GM18873 (cell line): ENCODE measurements at regions not wholly inside any gene's neighbourhood (a gene's known extent, or its start where the extent isn't known, plus 50 kb on each side); places are given as distances from the start of the nearest gene placed in this dataset.
"Not testable (repeated sequence)": the region's sequence is repeated elsewhere in the genome, so short reads cannot be mapped to it uniquely, and the experiment has no call there.

ENCODE experiments used
- ATAC-seq: cut with Tn5 transposase; IDR thresholded peaks from one replicate; pipeline ENCODE4 v1.9.1; 2021; ENCODE audit warnings: mild to moderate bottlenecking, moderate library complexity, moderate number of reproducible peaks; ENCODE audit not compliant: unreplicated experiment, low FRiP score

DNA sequence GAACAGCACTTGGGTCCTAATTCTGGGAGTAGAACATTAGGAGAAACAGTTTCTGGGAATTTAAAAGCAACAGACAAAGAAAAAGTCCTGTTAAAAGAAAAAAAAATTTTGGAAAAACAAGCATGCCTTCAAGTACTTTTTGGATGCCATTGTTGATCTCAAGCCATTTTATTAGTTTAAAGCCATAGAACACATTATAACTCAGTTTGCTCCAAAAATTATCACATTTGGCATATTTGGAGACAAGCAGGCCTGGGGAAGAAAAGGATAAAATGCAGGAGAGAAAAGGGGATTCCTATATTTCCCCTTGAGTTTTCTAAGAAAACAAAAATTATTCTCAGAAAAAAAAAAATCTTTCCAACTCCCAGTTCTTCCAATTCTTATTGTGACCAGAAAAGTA, 146.8 kb downstream of the TENT5C start:
- no peak for ATAC-seq

- ATAC-seq: no peak
Observed at GRCh38 chr1:117753232-117753631, 147.4 kb downstream of the TENT5C start.

GRCh38 chr1:117753652-117754051, 147.8 kb downstream of the TENT5C start:
- no peak for ATAC-seq

DNA sequence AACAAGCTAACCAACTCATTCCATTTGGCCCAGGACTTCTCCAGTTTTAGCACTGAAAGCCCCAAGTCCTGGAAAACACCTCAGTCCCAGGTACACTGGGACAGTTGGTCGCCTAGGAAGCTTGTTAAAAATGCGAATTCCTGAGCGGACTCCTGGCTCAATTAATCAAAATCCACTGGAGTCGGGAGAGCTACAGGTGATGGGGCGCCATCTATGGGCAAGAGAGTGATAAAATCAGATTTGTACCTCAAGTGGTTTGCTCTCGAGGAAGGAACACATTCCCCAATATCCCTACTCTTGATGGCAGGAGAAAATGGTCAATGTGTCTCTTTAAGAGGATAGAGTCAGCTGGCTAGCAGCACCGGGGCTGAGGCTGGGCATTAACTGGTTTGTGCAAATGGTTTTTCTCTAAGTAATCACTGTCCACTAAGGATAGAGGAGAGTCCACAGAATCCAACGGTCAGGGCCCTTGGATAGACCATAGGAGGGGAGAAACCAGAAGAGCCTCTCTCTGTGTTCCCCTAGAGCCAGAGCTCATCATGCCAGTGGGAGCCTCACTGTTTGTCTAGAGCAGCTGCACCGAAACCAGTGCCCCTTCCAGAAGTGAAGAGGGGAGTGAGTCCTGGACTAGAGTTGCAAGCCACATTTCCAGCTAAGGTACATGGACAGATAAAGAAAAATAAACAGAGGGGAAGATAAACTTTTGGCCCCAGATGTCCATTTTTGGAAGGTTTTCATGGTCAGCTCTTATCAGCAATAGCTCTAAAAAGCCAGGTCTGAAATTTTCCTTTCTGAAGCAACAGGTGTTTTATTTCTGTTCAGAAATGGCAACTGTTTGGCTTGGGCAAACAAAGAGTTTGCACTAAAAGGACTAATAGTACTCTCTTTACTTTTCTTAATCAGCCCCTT, 148.5 kb downstream of the TENT5C start:
- no peak for ATAC-seq

GRCh38 chr1:117757668-117758067, 151.8 kb downstream of the TENT5C start:
- no peak for ATAC-seq

DNA sequence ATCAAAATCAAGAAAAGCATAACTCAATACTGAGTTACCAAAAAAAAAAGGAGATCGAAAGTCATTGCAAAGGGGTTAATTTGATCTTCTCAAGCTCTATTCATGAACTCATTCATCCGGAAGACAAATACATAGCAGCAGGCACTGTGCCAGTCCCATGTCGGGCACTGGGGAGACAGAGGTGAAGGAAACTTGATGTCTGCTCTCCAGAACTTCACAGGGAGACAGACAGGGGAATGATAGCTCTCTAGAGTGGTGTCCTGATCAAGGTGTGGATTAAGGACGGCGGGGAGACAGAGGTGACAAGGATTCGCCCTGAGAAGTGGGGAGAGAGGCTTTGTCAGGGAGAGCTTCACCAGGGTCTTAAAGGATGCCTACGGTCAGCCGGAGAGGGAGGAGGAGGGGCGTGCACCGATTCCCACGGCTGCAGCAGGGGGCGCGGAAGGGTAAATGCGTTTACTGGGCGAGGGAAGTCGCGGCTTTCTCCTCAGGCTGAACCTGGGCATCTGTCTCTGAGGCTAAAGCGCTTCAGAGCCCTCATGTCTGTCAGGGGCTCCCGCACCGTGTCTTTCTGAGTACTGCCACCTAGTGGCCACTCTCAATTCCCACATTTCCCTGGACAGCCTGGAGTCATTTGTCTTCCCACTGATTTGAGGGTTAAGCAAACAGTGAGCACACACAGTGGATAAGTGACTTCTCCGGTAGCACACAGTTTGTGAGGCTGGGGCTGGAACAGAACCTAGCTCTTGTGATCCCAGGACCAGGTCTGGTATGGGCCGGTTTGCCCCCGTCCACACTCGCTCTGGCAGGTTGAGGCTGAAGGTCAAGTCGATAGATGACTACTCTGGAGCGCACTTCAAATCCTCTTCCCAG, 152.8 kb downstream of the TENT5C start:
- ATAC-seq: peak; percentile 59

DNA sequence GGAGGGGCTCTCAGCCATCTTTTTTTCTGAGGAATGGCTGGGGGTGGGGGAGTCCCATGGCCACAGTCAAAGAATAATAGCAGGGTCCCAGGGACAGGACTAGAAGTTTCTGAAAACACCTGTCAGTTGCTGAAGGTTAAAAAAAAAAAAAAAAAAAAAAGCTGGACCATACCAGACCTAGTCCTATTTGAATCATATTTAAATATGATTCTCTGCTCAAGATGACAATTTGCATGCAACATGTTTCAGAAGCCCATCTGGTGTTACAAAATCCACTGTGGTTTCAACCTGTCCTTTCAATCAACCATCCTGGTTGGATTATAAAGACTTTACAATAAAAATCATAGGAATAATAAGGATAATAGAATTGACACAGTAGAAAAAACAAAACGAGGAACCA, 153.7 kb downstream of the TENT5C start:
- no peak for ATAC-seq

DNA sequence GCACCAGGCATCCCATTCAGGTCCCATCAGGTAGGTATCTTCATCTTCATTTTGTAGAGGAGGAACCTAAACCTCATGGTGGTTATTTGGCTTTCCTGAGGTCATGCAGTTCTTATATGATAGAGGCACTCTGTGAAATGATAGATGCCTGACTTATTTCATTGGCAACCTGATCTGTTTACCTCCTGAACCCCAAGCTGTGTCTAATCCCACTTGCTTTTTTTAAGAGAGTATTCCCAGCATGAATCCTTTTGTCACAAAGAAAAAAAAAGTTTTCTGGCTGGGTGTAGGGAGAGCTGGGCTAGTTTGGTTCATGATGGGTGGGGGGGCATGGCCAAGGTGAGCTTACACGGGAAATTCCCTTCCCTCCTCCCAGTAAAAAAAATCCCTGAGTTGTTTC, 154.2 kb downstream of the TENT5C start:
- no peak for ATAC-seq

DNA sequence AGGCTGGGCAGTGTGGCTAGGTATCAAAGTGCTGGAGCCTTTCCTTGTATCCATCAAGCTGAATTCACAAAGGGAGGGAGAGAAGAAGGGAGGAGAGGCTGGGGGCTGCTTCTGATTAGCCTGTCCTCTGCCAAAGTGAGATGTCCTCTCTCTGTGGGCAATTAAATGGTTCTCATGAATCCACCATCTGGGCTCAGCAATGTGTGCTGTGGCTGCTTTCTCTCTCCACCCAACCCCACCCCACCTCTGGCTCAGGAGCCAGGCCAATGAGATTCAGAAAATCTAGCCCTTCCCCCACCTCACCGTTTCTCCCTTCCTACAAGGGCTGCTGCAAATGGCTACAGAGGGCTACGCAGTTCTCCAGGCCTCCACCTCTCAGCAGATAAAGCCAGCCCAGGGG, 154.6 kb downstream of the TENT5C start:
- ATAC-seq: no peak

DNA sequence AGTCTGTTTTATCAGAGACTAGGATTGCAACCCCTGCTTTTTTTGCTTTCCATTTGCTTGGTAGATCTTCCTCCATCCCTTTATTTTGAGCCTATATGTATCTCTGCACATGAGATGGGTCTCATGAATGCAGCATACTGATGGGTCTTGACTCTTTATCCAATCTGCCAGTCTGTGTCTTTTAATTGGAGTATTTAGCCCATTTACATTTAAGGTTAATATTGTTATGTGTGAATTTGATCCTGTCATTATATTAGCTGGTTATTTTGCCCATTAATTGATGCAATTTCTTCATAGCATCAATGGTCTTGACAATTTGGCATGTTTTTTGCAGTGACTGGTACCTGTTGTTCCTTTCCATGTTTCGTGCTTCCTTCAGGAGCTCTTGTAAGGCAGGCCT, 161.7 kb downstream of the GDAP2 start:
- not testable (repeated sequence) for ATAC-seq

DNA sequence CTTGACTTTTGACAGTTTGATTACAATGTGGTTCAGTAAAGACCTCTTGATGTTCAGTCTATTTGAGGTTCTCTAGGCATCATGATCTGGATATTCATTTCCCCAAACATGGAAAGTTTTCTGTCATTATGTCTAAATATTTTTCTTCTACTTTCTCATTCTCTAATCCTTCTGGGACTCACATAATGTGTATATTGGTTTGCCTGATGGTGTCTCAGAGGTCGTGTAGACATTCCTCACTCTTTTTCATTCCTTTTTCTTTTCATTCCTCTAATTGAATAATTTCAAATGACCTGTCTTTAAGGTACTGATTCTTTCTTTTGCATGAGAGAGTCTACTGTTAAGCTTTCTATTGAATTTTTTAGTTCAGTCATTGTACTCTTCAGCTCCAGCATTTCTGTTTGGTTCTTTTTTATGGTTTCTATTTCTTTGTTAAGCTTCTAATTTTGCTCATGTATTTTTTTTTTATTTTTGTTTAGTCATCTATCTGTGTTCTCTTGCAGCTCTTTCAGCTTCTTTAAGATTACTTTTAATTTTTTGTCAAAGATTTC, 158.4 kb downstream of the GDAP2 start:
- ATAC-seq: no peak

DNA sequence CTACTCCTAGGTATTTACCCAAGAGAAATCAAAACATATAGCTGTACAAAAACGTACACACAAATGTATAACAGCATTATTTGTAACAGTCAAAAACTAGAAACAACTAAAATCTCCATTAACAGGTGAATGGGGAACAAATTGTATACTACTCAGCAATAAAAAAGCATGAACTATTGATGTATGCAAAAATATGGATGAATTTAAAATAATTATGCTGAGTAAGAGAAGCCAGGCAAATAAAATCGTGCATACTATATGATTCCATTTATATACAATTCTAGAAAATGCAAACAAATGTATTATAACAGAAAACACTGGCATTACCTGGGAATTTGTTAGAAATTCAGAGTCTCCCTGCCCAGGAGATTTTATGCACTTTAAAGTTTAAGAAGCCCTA, 150.1 kb downstream of the GDAP2 start:
- no peak for ATAC-seq

DNA sequence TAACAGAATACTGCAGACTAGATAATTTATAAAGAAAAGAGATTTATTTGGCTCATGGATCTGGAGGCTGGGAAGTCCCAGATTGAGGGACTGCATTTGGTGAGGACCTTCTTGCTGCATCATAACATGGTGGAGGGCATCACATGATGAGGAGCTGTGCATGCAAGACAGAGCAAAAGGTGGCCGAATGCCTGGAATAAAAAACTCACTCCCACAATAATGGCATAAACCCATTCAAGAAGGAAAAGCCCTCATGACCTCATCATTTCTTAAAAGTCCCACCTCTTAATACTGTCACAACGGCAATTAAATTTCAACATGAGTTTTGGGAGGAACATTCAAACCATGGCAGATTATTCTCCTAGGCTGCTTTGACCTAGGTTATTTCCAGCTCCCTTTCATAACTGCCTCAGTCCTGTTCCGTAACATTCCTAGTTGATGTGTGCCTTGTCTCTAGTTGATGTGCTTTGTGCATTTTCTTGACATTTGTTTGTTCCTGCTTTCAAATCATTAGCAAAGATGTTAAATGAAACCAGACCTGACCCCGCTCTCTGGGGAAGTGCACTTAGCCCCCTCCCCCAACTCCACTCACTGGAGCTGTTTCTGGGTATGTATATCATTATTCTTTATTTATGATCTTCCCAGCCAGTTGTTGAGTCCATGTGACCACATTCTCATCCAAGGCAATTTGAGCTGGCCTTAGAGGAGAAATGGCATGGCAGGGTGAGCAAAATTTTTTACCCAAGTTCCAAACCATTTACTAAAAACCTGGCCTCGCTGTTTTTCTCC, 148.5 kb downstream of the GDAP2 start:
- ATAC-seq: no peak

DNA sequence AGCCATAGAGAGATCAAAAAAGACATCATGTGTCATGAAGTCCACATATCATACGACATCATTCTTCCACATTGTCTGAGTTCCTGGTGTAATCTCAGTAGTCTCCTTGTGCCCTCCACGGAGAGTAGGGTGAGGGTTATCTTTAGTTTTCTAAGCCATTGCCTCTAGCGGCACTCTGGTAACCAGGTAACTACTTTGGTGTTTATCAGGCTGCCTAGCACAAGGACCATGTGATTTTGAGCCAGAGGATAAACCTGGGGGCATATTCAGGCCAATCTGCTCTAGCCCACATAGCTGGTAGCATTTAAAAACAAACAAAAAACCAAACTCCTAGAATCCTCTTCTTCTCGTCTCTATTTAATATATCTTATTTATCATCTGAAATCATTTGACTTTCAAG, 147.4 kb downstream of the GDAP2 start:
- no peak for ATAC-seq

- no peak for ATAC-seq
Observed at GRCh38 chr1:117783606-117784396, 145.6 kb downstream of the GDAP2 start.

DNA sequence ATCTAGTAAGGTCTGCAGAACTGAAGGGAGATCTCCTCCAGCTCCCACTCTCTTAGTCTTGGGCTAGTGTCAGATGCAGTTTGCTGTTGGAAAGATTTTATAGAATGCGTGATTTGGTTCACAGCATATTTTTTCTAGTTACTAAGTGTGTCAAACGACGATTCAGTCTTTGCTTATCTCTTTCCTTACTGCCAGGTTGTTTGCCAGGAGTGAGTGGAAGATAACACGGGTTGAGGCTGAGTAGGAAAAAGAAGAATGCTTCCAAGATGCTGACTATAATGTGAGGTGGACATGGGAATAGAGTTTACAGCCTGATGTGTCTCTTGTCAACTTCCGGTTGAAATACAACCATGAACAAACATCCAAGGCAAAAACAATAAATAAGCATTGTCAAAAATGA, 141.4 kb downstream of the GDAP2 start:
- ATAC-seq: no peak

- ATAC-seq: no peak
Observed at GRCh38 chr1:117793413-117793812, 136.0 kb downstream of the GDAP2 start.

DNA sequence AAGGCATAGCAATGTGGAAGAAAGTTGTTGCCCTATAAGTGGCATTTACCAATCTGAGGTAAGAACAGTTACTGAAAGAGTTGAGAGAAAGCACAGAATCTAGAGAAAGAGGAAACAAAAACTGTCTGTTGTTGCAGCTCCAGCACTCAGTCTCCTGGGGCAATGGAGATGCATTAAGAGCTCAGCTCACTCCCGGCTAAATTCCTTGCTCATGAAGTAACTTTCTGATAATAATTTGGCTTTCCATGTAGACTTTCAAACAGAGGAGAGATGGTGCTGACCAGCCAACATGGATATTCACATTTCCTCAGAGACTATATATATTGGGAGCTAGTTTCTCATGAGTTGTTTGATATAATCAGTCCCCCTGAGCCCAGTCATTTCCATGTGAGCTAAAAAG, 135.3 kb downstream of the GDAP2 start:
- ATAC-seq: no peak

DNA sequence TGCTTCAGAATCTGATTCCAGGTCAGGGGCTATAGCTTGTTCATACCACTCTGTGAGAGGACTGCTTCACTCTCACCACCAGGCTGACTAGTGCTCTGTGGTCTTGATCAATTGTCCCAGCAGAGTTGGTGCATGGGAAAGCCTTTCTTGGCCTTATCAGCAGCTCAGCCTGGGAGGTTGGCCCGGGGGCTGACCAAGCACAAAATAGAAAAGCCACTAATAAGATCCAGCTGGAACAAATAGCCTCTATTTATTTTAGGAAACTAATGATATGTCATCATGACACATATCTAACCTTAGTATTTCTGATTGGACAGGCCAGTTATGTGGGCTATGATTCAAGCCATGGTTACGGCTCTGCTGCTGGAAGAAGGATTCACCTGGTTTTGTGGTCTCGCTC, 134.2 kb downstream of the GDAP2 start:
- ATAC-seq: no peak

- no peak for ATAC-seq
Observed at GRCh38 chr1:117795792-117796191, 133.6 kb downstream of the GDAP2 start.
